ENCODE measurements at regions not wholly inside any gene's neighbourhood (a gene's known extent, or its start where the extent isn't known, plus 50 kb on each side); places are given as distances from the start of the nearest gene placed in this dataset.

- DNase-seq: no peak
These were observed 202.4 kb upstream of the SOX1 start for GRCh38 chr13:111864566-111864965.

GRCh38 chr13:111865046-111865445, 201.9 kb upstream of the SOX1 start:
- DNase-seq: no peak

- DNase-seq: no peak
These were observed 201.1 kb upstream of the SOX1 start for GRCh38 chr13:111865826-111866225.

GRCh38 chr13:111866731-111867245, 200.2 kb upstream of the SOX1 start:
- no peak for DNase-seq

- DNase-seq: no peak
These were observed 199.3 kb upstream of the SOX1 start for GRCh38 chr13:111867657-111868056.

- no peak for DNase-seq
These were observed 198.2 kb upstream of the SOX1 start for GRCh38 chr13:111868716-111869115.

GRCh38 chr13:111872475-111873150, 194.3 kb upstream of the SOX1 start:
- DNase-seq: no peak

GRCh38 chr13:111873676-111874178, 193.2 kb upstream of the SOX1 start:
- DNase-seq: no peak

GRCh38 chr13:111874981-111875380, 192.0 kb upstream of the SOX1 start:
- no peak for DNase-seq

- DNase-seq: no peak
These were observed 191.0 kb upstream of the SOX1 start for GRCh38 chr13:111875915-111876314.

- DNase-seq: no peak
These were observed 190.4 kb upstream of the SOX1 start for GRCh38 chr13:111876506-111876905.

GRCh38 chr13:111877906-111878305, 189.0 kb upstream of the SOX1 start:
- no peak for DNase-seq

- no peak for DNase-seq
These were observed 187.2 kb upstream of the SOX1 start for GRCh38 chr13:111879719-111880118.

GRCh38 chr13:111880185-111880584, 186.8 kb upstream of the SOX1 start:
- DNase-seq: no peak

- no peak for DNase-seq
These were observed 185.2 kb upstream of the SOX1 start for GRCh38 chr13:111881700-111882099.

- DNase-seq: no peak
These were observed 184.6 kb upstream of the SOX1 start for GRCh38 chr13:111882351-111882750.

GRCh38 chr13:111883571-111884343, 183.2 kb upstream of the SOX1 start:
- no peak for DNase-seq

GRCh38 chr13:111886217-111886945, 180.6 kb upstream of the SOX1 start:
- no peak for DNase-seq

GRCh38 chr13:111893071-111893606, 173.8 kb upstream of the SOX1 start:
- no peak for DNase-seq

- no peak for DNase-seq
These were observed 173.1 kb upstream of the SOX1 start for GRCh38 chr13:111893607-111894443.

GRCh38 chr13:111895896-111896821, 170.8 kb upstream of the SOX1 start:
- no peak for DNase-seq
